GM12892 (cell line): ENCODE measurements at regions not wholly inside any gene's neighbourhood (a gene's known extent, or its start where the extent isn't known, plus 50 kb on each side); places are given as distances from the start of the nearest gene placed in this dataset.
"Not testable (repeated sequence)": the region's sequence is repeated elsewhere in the genome, so short reads cannot be mapped to it uniquely, and the experiment has no call there.

ENCODE experiments used
- DNase-seq: peaks from one replicate; pipeline ENCODE4 v3.0.0; 2011; ENCODE audit not compliant: insufficient read length
- FAIRE-seq: peaks from 2 replicates; lab custom pipeline; 2011; peaks lifted over from hg19 to GRCh38; lab: Jason Lieb, UNC
- POLR2A ChIP-seq: IDR thresholded peaks from 2 replicates; pipeline ENCODE4 v1.6.1; 2011; ENCODE audit warnings: low read depth, low read length, control low read depth
- POLR2AphosphoS5 ChIP-seq: IDR thresholded peaks from 2 replicates; pipeline ENCODE4 v1.6.1; 2011; ENCODE audit warnings: low read depth, low read length, control low read depth
- TAF1 ChIP-seq: IDR thresholded peaks from 2 replicates; pipeline ENCODE4 v1.6.1; 2011; ENCODE audit warnings: low read depth, mild to moderate bottlenecking, control low read depth, low read length, borderline replicate concordance

- no peak for DNase-seq
- no peak for FAIRE-seq
- TF ChIP-seq TAF1: no peak
- TF ChIP-seq POLR2AphosphoS5: no peak
- no peak for TF ChIP-seq POLR2A
Observed at GRCh38 chr7:4449263-4449662, 232.8 kb upstream of the FOXK1 start.

- FAIRE-seq: no peak
- no peak for DNase-seq
- TF ChIP-seq TAF1 (no peak), POLR2AphosphoS5 (no peak), POLR2A (no peak)
Observed at GRCh38 chr7:4450483-4450882, 231.6 kb upstream of the FOXK1 start.

DNA sequence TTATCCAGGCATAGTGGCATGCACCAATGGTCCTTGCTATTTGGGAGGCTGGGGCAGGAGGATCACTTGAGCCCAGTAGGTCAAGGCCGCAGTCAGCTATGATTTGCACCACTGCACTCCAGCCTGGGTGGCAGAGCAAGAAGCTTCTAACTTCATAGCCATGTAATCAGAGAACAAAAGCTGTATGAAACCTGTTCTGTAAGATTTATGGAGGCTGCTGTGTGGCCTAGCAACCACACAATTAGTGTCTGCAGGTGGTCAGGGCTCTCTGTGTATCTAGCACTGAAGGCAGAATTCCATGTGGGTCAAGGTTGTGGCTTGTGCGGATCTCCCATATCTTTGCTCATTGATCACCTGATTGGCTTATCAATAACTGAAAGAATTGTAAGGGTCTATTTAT is 221.5 kb upstream of the FOXK1 start:
- TF ChIP-seq POLR2AphosphoS5: no peak
- no peak for TF ChIP-seq POLR2A
- no peak for TF ChIP-seq TAF1
- DNase-seq (no peak), FAIRE-seq (no peak)

DNA sequence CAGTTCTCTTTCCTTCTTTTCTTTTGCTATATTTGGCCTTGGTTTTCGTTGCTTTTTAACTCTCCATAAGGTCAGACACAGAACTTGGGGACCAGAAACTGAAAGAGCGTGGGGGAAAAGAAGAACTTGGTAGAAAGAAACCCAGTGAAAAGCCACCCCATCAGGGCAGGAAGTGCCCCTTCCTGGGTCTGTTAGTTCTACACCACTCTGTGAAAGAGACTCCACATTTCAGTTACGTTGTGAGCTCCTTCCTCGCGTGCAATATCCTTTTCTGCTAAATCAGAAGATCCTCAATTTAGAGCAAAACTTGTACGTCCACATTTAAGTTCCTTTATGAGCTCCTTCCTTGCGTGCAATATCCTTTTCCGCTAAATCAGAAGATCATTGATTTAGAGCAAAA is 220.6 kb upstream of the FOXK1 start:
- DNase-seq (no peak), FAIRE-seq (no peak)
- no peak for TF ChIP-seq POLR2A

DNA sequence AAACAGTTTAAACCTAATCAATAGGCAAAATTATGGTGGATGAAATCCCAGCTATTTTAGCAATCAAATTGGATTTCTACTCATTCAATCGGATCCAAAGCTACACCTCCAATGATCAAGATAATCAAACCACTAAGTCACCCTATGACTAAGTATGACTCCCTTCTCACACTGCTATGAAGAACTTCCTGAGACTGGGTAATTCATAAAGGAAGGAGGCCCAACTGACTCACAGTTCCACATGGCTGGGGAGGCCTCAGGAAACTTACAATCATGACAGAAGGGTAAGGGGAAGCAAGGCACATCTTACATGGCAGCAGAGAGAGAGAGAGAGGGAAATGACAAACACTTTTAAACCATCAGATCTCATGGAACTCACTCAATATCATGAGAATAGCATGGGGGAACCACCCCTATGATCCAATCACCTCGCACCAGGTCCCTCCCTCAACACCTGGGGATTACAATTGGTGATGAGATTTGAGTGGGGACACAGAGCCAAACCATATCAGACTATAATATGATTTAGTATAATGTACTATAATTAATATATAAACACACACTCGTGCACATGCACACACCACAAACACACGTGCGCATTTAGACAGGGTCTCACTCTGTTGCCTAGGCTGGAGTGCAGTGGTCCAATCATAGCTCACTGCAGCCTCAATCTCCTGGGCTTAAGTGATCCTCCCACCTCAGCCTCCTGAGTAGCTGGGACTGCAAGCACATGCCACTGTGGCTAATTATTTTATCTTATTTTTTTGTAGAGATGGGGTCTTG is 213.6 kb upstream of the FOXK1 start:
- FAIRE-seq (no peak), DNase-seq (no peak)
- TF ChIP-seq POLR2A (no peak), TAF1 (no peak), POLR2AphosphoS5 (no peak)

DNA sequence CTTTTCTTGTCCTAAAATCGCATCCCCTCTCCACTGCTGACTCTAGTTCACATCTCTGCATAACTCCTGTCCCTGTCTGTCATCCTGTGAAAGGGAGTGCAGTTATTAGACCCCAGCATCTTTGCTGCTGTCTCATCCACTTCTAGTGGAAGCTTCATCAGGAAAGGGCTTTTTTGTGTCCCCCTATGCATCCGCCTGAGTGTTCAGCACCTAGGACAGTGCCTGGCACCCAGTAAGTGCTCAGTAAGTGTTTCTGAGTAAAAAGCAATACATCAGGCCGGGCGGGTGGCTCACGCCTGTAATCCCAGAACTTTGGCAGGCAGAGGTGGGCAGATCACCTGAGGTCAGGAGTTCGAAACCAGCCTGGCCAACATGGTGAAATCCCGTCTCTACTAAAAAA is 211.8 kb upstream of the FOXK1 start:
- no peak for DNase-seq
- FAIRE-seq: no peak
- no peak for TF ChIP-seq POLR2AphosphoS5
- TF ChIP-seq POLR2A: no peak
- TF ChIP-seq TAF1: no peak

DNA sequence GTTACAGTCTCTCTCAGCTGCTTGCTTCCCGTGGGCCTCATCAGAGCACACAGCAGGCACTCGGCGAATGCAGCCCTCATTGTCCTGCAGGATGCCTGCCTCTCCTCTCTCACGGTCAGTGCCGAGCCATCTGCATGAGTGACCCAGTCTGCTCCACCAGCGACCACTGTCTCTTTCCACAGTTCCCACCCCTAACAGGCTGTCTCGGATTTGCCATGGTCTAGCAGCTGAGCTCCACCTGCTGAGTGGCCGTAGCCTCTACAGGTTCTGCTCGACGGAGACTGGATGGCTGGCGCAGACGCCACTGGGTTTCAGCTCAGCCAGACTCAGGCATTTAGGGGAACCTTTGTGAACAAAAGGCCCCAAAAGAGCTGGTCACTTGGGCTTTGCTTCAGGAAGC is 209.4 kb upstream of the FOXK1 start:
- TF ChIP-seq POLR2A (no peak), TAF1 (no peak), POLR2AphosphoS5 (no peak)

GRCh38 chr7:4479367-4480039 is 202.6 kb upstream of the FOXK1 start:
- TF ChIP-seq POLR2AphosphoS5: no peak
- no peak for TF ChIP-seq POLR2A
- no peak for TF ChIP-seq TAF1
- FAIRE-seq: no peak
- DNase-seq: no peak

More for the DNA sequence above, 209.4 kb upstream of the FOXK1 start:
- DNase-seq (no peak), FAIRE-seq (no peak)

DNA sequence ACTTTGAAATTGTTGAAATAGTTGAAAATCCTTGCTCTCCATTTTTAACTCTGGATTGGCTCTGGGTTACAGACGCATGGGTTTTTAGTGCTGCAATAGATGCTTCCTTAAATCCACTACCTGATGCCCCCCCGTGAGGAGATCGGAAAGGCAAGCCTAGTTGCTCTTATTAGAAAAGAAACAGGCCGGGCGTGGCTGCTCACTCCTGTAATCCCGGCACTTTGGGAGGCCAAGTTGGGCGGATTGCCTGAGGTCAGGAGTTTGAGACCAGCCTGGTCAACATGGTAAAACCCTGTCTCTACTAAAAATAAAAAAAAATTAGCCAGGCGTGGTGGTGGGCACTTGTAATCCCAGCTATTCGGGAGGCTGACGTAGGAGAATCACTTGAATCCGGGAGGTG is 202.0 kb upstream of the FOXK1 start:
- DNase-seq, FAIRE-seq: not testable (repeated sequence)

DNA sequence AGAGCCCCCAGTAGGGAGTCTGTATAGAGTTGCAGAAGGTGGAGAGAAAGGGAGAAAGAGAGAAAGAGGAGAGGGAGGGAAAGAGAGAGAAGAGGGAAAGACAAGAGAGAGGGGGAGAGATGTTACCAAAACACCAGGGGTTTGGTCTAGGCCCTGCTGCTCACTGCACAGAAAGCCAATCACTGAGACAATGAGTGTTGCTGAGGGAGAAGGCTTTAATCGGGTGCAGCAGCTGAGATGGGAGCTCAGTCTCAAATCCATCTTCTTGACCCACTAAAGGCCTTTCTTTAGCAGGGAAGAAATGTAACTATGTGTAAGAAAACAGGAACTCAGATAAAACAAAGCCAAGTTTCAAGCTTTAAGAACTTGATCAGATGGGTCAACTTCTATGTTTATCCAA is 198.2 kb upstream of the FOXK1 start:
- no peak for TF ChIP-seq POLR2AphosphoS5
- no peak for TF ChIP-seq TAF1
- TF ChIP-seq POLR2A: no peak
- FAIRE-seq (no peak), DNase-seq (no peak)

GRCh38 chr7:4484545-4484944 is 197.6 kb upstream of the FOXK1 start:
- no peak for DNase-seq
- no peak for TF ChIP-seq POLR2AphosphoS5
- no peak for FAIRE-seq

DNA sequence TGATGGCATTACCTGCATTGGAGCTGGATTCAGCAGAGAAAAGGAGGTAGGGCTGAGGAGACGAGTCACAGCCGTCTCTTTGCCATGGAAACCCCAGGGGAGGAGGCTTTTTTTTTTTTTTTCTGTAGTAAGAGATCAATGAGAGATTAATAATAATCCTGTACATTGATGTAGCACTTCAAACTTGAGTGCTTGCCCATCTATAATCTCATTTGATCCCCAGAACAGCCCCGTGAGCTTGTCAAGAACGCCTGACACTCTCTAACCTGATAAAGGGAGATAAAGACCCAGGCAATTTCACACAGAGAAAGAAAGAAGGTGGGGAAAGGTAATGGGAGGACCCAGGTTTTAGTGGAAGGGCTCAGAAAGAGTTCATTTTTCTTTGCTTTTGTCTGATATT is 195.2 kb upstream of the FOXK1 start:
- DNase-seq: no peak
- FAIRE-seq: no peak
- TF ChIP-seq TAF1 (no peak), POLR2A (no peak), POLR2AphosphoS5 (no peak)

DNA sequence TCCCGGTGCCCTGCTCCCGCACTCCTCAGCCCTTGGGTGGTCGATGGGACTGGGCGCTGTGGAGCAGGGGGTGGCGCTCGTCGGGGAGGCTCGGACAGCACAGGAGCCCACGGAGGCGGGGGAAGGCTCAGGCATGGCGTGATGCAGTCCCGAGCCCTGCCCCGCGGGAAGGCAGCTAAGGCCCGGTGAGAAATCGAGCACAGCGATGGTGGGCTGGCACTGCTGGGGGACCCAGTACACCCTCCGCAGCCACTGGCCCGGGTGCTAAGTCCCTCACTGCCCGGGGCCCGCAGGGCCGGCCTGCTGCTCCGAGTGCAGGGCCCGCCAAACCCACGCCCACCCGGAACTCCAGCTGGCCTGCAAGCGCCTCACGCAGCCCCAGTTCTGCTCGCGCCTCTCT is 185.2 kb upstream of the FOXK1 start:
- not testable (repeated sequence) for DNase-seq, FAIRE-seq
